Right renal pelvis (tissue), 4 donors: ENCODE measurements at regions not wholly inside any gene's neighbourhood (a gene's known extent, or its start where the extent isn't known, plus 50 kb on each side); places are given as distances from the start of the nearest gene placed in this dataset.
"Not testable (repeated sequence)": the region's sequence is repeated elsewhere in the genome, so short reads cannot be mapped to it uniquely, and the experiment has no call there.

Experiments
- DNase-seq, 4 donors: peaks; one replicate each; pipeline ENCODE4 v3.0.0-alpha.2; 2013; ENCODE audit warnings: low read depth in 4 of 4, low spot score in 3 of 4, missing footprints in 1 of 4

GRCh38 chr1:83064589-83065242 lies 934.2 kb downstream of the TTLL7 start:
- no peak for DNase-seq

DNA sequence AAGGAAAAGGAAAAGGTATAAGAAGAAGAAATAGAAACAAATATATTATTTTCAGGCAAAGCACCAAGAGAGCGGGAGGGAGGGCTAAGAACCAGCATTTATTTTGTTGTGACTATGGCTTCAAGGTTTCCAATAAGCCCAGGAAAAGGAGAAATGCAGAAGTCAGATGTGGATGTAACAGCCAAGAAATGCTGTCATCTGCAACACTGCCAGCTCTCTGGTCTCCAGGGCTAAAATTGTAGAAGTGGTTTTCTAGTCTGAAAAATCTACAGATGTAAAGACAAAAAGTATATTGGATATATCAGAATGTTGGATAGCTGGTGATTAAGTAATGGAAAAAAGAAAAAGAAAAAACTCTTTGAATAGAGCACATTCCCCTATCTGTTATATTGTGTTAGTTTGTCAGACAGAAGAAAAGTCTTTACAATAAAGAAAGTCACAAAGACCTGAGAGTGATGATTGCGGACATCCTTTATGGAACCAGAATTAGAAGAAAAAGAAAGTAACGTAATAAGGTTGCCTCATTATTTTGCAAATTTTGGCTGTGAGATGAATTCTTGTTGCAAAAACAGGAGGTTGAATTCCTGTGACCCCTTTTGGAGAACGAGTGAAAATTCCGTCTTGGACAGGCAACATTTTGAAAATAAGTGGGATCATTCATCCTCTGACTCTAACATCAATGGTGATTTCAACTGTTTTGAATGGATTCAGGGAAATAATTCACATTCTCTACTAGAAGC lies 938.1 kb downstream of the TTLL7 start:
- no peak for DNase-seq

DNA sequence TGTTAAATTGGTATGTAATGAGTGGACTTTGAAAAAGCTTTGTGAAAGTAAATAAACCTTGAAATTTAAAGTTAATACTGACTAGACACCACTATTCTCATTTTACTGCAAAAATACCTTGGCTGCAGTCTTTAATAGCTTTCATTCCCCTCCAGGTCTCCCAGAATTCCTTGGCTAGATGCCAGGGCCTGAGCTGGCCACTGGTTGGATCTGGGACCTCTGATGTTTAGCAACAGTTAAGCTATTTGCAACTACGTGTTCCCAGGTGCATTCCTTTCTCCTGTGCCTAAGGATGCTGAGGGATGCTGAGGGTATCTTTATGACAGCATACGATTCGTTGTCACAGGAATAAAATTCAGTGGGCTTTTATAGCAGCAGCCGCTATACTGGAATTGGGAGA lies 938.7 kb downstream of the TTLL7 start:
- DNase-seq, result no peak

GRCh38 chr1:83058327-83058726 lies 940.6 kb downstream of the TTLL7 start:
- DNase-seq, result no peak

GRCh38 chr1:83055391-83056170 lies 943.4 kb downstream of the TTLL7 start:
- DNase-seq, result no peak

GRCh38 chr1:83053446-83053845 lies 945.5 kb downstream of the TTLL7 start:
- no peak for DNase-seq

DNA sequence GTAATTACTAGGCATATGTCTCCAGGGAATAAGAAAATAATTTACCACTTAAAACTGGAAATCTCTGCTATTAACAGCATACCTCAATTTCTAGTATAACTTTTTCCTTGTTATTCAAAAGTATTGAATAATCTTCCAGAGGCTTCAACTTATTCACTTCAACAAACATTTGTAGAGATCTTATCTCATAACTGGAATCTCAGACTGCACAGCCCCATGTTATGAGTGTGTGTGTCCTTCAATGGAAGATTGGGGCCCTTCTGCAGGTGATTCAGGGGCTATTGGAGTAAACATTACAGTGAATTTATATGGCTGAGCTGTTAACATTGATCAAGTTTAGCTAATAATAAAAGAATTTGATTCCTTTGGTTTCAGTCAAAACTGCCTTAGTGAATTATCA lies 946.1 kb downstream of the TTLL7 start:
- no peak for DNase-seq

GRCh38 chr1:83051053-83051452 lies 947.9 kb downstream of the TTLL7 start:
- not testable (repeated sequence) for DNase-seq

GRCh38 chr1:83043244-83043643 lies 955.7 kb downstream of the TTLL7 start:
- DNase-seq, result no peak

DNA sequence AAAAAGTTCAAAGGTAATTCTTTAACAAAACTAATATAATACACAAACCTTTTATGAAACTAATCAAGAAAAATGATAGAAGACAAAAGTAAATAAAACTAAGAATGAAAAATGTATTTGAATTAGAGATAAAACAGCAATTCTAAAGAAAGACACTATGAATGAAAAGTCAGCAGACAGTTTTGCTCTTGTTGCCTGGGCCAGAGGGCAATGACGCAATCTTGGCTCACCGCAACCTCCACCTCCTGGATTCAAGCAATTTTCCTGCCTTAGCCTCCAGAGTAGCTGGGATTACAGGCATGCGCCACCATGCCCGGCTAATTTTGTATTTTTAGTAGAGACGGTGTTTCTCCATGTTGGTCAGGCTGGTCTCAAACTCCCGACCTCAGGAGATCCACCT lies 959.8 kb downstream of the TTLL7 start:
- not testable (repeated sequence) for DNase-seq

GRCh38 chr1:83034851-83035250 lies 964.1 kb downstream of the TTLL7 start:
- no peak for DNase-seq

GRCh38 chr1:83033682-83034081 lies 965.2 kb downstream of the TTLL7 start:
- no peak for DNase-seq

DNA sequence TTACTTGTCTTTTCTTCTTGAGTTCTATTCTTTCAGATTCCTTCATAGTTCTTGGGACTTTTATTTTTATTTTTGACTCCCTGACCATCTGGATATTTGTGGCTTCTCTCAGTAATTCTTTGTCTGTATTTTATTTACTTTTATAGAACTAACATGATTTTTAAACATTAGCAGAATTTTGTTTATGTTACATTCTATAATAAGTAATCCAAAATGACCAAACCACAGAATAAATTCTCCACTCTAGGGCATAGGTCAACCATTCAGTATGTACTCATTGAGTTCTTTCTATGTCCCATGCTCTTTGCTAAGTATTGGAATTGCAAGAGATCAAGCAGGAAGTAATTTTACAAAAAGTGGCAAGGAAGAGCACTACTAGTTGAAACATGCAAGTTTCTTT lies 969.0 kb downstream of the TTLL7 start:
- no peak for DNase-seq

GRCh38 chr1:83029050-83029449 lies 969.9 kb downstream of the TTLL7 start:
- no peak for DNase-seq

GRCh38 chr1:83028467-83028866 lies 970.5 kb downstream of the TTLL7 start:
- no peak for DNase-seq

DNA sequence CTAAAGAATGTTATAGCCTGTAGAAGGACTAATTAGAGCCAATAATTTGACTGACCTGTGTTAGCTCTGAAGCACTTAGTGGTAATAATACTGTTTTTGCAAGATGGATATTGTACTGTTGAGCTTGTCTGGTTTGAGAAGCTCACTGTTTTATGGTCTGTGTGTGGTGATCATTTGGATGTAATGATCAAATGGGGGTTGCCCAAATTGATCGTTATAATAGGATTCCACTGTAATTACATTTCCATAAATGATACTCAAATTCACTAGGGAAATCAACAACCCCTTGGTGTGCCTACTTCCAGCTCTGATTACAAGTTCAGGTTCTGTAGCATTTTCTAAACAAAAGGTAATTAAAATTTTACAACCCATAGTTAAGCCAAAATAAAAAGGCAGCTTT lies 971.4 kb downstream of the TTLL7 start:
- DNase-seq, result no peak

- no peak for DNase-seq
Observed at GRCh38 chr1:83026745-83027144, 972.2 kb downstream of the TTLL7 start.

DNA sequence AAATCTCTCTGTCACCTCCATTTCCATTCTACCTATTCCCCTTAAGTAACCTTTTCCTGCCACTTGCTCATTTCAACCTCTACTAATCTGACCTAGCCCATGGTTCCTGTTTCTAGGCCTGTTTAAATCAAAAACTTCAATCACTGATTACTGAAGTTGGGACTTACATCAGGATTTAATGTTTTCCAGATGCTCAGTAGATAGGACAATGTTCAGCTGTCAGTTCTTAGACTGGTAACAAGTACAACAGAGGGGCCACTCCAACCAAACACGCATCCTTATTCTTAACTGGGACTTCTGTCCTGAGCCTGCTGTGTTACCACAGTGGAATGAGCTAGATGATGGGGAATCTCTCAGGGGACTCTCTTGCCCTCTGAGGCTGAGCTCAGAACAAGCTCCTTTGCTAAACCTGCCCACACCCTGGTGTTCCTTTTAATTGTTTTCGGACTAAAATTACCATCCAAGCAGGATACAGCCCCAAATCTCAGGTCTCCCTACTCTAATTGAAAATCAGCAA lies 974.6 kb downstream of the TTLL7 start:
- DNase-seq, result no peak

- DNase-seq, result no peak
Observed at GRCh38 chr1:83023212-83023611, 975.7 kb downstream of the TTLL7 start.

- DNase-seq, result no peak
Observed at GRCh38 chr1:83022206-83022605, 976.7 kb downstream of the TTLL7 start.

DNA sequence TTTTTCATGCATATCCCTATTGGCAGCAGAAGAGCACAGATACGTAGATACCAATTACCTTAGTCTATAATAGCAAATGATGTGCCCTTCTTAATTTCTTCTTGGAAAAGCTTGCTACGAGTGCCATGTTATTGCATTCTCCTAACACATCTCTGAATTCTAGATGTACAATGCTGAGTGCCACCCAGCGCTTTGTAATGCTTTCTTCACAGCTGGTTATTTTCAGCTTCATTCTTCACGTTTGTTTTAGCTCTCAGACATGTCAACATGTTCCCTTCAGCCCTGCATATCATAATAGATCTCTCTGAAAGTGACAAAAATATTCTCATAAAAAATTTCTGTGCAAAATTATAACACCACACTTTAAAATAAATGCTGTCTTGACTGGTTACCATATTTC lies 981.2 kb downstream of the TTLL7 start:
- DNase-seq, result no peak
